Body of pancreas (tissue), 4 donors: ENCODE measurements at regions not wholly inside any gene's neighbourhood (a gene's known extent, or its start where the extent isn't known, plus 50 kb on each side); places are given as distances from the start of the nearest gene placed in this dataset.

Experiments used
- CTCF ChIP-seq, 7 experiments: fragments of 450-650 bp in 4 of 7; fragments of 200-600 bp in 3 of 7; sonication (generic) in 3 of 7; IDR thresholded peaks; one replicate each; pipeline ENCODE4 v1.5.1; 2016 to 2019; ENCODE audit warnings: antibody characterized with exemption in 7 of 7
- POLR2A ChIP-seq, 3 donors: fragments of 450-650 bp; IDR thresholded peaks; one replicate each; pipeline ENCODE4 v1.6.1; 2016; ENCODE audit warnings: antibody characterized with exemption in 3 of 3, mild to moderate bottlenecking in 2 of 3

GRCh38 chr4:34289962-34290361 lies 1954.4 kb downstream of the ARAP2 start:
- no peak for TF ChIP-seq POLR2A (IDR thresholded peaks at IDR 0.05)
- TF ChIP-seq CTCF (IDR thresholded peaks at IDR 0.05) = no peak
